ENCODE measurements at regions not wholly inside any gene's neighbourhood (a gene's known extent, or its start where the extent isn't known, plus 50 kb on each side); places are given as distances from the start of the nearest gene placed in this dataset.

DNA sequence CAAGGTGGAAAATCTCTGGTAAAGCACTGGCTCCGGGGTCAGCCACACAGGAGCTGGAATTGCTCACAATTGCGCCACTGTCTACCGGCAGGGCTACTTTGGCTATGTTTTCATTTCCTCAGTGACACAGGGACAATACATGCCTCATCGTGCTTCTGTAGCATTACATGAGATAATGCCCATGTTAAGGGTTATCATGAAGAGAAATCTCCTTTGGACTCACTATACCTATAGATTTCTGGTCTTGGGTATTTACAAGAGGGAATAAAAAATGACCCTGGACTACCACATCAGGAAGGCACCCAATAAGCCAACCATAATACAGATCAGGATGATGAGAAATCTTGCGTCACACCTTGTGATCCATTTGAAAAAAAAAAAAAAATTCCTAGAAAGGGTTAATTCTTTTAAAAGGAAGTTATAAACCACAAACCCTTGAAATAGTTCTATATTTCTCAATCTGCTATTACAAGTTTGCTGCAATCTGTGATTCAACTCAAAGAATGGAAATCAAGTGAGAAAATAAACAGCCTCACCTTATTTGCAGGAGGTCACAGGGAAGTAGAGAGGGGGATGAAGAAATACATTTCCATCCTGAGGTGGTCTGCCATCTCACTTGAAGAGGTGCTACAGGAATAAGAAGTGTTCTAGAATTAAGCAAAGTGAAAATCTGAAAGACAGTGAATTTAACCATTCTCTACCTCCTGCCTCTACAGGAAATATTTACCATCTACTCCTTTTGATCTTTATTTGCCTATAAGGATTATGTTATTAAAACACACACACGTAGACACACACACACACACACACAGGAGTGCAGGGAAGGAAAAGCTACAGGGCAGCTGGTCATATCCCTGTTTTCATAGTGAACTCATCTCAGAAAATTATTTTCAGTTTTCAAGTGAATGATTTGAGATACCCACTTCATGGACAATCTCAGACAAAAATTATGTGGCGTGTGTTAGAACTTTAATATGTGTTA, 231.3 kb upstream of the CELF2 start:
- DNase-seq: peak; percentile 39 to 83 (median 81)

DNA sequence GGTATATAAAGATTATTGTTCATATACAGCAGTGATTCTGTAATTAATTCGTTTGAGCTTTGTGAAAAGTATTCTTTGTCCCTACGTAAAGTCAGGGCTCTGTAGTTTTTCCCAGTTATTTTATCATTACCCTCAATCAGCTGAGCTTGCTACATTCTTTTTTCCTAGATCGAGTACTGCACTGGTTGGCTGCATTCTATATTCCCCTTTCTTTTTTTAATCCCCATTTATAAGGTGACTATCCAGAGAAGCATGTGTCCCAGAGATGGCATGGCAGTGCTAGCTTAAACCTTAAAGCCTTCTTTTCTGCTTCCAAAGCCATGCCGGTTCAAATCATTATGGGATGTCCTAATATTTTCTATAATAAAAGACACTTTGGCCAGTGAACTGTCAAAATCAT, 230.1 kb upstream of the CELF2 start:
- DNase-seq: no peak

DNA sequence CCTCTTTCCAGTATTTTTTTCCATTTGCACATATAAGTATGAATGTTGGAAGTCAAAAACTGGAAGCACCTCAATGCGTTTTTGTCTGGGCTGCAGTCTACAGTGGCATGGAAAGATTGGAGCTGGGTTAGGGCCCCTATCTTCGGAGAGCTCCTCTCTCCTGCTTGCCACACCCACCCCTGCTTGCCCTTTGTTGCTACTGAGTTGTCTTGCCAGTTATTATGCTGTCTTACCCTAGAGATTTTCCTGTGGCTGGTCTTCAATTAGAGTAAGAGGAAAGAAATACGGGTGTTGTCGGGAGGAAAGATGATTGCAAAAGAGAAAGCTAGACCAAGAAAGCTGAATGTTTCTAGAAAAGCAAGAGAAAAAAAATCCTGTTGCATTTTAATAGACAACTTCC, 228.9 kb upstream of the CELF2 start:
- DNase-seq: no peak

DNA sequence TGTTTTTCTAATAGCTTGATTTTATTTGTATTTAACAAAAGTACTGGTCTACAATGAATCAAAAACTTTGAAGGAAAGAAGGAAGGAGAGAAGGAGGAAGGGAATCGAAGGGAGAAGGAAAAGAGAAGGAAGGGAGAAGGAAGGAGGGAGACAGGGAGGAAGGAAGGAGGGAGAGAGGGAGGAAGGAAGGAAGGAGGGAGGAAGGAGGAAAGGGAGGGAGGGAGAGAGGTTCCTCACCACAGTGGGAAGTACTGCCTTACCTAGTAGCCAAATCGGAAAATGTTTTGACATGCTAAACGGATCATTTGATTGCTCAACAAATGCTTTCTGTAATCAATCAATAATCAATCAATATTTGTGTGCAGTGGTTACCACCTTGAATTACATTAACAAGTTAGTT, 225.8 kb upstream of the CELF2 start:
- DNase-seq: no peak

DNA sequence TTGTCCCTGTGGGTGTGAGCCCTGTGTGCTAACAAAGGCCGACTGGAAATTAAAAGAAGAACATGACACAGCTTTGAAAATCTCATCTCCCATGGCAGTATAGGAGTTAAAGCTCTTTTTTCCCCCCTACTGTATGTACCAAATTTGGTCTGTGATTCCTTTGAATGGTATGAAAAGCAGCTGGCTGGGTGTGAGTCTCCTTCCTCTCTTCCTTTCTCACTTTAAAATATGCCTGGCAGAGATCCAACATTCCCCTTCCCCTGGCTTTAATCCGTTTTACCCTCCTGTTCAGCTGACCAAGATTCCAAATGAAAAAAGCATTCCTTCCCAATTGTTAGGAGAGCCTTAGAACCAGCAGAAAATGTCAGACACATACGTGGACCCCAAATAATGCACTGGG, 225.0 kb upstream of the CELF2 start:
- no peak for DNase-seq

DNA sequence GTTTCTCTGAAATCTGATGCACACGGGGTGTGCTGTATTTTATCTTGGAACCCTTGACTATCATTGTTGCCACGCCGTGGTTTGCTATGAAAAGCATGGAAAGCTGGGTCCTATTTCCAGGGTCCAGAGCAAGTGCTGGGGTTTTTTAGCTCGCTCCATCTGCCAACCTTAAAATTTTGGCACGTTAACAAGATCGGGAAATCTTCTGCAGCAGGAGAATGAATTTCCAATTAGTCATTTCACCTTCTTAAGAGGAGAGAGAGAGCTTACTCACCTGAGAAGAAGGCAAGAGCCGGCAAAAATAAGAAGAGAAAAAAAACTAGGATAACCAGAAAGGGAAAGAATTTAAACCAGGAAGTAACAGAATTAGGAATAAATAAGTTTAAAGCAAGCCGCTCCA, 223.6 kb upstream of the CELF2 start:
- no peak for DNase-seq

DNA sequence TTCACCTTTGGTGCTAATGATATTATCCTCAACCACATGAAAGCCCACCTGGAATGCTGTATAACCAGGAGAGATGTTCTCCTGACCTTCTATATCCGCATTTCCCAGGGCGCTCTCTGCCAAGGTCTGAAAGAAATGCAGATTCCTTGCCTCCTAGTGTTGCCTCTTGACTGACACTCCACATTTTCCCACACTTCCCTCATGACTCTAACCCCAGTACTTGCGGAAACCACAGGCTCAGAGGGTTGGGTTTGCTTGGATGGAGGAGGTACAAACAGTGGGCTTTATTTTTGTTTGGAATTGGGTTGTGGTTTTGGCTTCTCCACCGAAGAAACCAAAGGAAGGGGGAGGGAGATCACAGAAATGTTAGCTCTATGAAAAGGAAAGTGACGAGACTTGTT, 222.9 kb upstream of the CELF2 start:
- DNase-seq: no peak

DNA sequence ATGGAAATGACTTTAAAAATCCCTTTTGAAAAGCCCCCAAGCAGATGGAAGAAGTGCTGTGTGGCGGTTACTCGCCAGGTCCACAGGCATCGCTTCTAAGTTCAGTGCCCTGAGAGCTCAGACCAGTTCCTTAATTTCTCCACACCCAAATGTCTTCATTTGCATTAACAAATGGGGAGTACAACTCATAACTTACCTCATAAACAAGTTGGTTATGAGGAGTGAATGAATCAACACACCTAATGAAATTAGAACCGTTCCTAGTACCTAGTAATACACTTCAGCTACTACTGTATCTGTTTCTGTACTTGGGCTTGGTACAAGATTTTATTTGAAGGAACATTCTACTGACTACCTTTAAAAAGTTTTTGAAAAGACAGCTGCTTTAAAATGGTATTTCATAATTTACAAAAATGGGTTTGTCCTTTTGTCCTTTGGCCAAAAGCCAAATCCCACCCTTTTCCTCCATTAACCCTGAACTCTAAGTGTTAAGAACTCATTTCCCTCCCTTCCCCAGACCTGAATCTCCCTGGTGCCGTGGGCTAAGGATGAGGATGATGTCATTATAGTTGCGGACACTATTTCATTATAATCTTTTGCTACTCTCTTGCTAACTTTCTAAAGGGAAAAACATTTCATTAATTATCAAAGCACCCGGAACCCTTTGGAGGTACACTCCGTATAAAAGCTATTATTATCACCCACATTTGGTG, 221.5 kb upstream of the CELF2 start:
- DNase-seq: no peak

DNA sequence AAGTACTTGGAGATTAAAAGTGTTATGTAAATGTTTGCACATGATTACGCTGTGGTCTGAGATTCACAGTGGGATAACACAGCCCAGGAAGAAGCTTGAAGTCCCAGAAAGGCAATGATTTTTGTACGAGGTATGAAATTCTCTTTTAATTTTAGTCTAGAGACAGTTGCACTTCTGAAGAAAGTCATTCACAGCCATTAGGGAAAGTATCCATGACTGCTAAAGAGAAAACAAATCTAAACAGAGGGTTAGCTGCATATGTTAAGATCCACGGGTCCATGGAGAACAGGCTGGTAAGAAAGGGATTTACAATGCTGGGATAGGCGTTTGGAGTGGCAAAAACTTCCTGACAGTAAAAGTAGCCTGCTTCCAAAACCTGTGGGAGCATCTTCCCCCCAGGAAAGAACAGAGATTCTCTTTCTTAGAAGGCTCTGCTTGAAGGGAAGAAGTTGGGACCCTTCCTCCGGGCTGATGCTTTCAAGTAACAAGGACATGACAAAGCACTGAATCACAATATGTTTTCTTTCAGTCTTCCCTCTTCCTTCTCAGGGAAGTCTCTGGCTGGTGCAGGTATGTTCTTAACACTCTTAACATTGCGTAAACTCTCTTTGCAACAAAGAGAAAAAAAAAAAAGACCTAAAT, 220.8 kb upstream of the CELF2 start:
- no peak for DNase-seq

DNA sequence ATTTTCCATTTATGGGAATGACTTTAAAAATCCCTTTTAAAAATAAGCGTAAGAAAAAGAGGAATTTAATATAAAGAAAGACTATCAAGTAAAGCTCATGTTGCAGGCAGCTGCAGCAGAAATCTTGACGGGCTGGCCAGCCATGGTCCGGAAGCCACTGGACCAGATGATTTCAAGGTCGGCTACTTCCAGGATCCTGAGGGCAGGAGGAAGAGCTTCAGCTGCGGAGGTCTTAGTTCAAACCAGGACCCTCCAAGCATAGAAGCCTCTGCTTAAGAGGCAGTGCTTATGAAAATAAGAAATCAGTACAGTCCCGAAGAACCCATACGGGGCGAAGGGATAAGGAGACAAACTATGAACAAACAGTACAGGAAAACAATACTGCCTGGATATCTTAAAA, 220.2 kb upstream of the CELF2 start:
- DNase-seq: no peak

DNA sequence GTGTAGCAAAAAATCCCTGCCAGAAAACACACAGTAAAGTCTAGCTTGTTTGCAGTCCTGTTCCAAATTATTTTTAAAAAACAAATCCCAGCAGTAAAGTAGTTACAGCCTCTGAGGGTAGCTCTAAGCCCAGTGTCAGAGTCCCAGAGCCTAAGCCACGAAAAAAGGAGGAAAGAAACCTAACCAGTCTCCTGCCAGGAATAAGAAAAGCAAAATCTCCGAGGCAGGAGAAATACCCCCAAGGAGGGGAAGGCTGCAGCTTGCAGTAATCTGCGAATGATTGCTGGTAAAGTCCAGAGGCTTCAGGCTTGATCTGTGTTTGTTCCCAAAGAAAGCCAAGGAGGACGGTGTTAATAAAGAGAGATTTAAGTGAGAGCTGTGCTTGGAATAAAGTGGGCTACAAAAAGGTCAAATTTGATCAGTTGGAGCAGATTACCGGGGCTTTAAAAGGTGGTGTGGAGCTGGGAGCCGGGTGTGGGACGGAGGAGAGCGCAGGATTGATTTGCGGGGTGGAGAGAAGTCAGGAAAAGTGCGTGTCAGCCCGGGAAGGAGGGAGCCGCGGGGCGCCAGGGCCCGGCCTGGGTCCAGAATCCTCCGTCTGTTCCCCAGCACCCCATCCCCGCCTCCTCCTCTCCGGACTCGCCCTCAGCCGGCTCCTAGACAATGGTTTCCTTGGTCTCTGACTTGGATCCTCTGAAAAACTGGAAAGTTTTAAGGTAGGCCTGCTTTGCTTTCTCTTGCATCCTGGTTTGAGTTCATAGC, 219.4 kb upstream of the CELF2 start:
- no peak for DNase-seq

DNA sequence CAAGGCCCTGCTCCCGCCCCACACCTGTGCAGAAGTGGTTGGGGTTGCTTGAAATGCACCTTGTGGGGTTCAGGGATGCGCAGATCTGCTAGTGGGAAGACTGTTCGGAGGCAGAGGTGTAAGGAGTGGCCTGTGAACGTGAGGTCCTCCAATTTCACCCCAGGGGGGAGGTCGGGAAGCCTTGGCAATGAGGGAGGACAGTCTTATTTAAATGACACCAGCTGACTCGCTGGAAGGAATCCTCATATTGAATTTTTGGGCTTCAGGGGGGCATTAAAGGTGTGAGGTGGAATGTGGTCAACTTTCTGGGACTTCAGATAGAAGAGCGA, 218.8 kb upstream of the CELF2 start:
- no peak for DNase-seq

DNA sequence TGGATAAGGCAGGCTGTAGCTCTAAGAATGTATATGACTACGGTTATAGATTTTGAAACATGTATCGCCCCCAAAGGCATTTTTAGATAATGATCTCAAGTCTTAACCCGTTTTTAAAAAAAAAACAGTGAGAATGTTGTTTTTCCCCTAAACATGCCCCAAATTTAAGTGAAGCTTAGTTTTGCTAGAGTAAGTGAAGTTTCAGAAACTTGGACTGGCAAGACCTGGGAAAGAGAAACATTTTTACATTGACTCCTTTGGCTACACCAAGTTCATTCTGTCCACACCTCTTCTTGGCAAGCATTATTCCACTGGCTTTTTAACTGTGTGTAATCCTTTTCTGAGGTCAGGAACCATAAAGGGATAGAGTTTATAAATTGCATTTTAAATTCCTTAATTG, 216.7 kb upstream of the CELF2 start:
- DNase-seq: no peak

DNA sequence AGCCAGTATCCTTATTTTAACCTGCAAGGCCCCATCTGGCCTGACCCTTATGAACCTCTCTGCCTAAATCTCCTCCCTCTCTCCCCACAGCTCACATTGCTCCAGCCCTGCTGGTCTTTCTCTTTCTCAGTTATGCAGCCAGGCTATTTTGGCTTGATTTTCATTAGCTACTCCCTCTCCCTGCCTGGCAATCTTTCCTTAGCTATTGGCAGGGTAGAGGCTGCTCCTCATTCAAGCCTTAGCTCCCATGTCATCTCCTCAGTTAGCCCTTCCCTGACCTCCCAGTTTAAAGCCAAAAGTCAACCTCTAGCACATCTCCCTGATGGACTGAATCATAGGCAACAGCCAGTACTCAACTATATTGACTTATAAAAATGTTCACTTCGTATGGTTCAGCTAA, 214.4 kb upstream of the CELF2 start:
- no peak for DNase-seq

DNA sequence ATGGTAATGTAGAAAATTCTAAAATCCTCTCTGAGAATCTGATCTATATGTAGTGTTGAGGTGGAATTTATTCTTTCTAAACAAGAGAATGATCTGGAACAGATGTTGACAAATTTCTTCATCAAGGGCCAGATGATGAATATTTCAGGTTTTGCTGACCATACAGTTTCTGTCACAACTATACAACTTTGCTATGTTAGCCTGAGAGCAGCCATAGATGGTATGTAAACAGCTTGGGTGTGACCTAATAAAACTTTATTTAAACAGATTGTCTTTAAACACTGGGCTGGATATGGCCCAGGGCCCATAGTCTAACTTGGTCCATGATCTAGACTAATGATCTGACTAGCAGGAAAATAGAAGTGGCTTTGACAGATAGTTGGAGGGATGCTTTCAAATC, 213.6 kb upstream of the CELF2 start:
- no peak for DNase-seq

DNA sequence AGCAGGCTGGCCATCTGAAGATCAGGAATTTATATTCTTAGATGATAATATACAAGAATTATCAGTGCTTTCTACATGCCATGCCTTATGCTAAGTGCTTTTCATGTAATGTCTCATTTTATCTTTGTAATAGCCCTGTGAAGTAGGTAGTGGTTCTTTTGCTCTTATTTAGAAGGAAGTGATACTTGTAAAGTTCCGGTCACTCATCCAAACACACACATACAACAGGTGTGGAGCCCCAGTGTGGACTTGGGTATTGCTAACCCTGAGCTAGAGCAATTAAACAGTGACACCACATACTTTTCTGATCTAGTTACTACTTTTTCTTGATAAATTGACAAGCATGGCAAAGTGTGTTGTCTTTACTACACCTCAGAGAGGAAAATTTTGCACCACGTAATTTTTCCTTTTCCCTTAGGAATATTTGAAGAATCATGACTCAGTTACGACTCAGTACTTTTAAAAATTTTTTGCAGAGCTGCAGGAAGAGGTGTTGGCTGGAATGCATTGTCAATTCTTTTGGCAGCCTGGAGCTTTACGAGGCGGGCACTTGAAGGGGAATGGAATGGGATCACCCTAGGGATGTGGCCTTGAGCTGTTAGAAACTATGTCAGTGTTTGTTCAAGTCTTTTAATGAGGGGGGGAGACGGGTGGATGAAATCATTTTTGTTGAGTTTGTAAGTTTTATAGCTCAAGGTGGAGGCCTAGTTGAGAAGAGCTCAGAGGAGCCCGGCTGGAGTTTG, 212.5 kb upstream of the CELF2 start:
- no peak for DNase-seq

DNA sequence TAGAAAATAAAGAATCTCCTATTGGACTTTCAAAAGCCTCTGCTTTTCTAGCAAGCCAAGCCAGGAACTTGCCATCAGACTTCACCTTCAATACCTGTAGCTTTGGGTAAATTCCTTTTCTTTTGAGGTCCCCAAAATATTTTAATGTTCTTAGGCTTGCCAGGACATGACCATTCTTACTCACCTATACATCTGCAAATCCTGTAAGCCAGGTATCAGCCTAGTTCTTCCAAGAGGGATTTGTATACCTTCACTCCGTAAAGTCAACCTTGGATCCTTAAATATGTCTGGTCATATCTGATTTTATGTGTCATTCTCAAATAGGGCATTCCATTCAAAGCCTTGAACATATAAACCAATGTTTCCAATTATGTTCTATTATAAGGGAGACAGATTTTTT, 210.6 kb upstream of the CELF2 start:
- no peak for DNase-seq

DNA sequence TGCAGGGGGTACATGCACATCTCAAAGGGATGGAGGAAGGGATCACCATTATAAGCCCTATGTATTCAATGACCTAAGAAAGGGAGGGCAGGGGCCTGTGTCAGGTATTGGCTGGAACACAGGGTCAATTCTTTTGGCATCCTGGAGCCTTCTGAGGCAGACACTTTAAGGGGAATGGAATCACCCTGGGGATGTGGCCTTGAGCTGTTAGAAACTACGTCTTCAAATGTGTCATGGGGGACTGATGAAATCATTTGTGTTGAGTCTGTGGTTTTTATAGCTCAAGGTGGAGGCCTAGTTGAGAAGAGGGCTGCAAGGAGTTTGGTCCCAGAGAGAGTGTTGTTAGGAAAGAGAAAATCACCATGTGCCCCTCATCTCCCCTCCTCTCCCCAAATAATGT, 206.1 kb upstream of the CELF2 start:
- DNase-seq: no peak

DNA sequence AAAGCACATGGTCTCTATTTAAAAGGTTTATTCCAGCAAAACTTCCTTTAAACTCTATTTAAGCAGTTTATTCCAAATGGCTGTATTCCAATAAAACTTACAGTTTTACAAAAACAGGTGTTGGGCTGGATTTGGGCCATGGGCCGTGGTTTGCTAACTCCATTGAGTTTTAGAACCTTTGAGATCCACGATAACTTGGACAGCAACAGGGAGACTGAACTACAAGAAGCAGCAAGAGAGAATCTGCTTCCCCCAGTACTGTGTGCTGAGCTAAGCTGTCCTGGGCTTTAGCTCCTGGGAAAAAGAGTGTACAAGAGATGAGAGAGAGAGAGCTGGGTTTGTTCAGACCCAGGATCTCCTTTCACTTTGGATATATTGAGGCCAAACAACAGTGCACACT, 204.0 kb upstream of the CELF2 start:
- DNase-seq: no peak

DNA sequence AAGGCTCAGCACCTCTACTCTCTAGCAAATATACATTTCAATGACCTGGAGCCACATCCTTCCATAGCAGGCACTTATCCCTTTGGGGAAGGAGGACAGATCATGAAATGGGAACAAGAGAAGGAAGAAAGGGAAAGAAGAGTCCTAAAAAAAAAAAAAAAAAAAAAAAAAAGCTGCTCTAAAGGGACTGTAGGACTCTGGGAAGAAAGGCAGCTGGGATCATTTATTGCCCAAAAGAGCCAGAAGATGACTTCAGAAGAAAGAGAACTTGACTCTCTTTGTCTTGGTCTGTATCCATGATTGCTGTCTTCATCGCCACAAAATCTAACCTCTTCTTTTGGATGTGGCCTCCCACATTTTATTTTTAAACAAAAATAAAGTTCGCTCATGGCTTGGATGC, 203.6 kb upstream of the CELF2 start:
- DNase-seq: no peak

DNA sequence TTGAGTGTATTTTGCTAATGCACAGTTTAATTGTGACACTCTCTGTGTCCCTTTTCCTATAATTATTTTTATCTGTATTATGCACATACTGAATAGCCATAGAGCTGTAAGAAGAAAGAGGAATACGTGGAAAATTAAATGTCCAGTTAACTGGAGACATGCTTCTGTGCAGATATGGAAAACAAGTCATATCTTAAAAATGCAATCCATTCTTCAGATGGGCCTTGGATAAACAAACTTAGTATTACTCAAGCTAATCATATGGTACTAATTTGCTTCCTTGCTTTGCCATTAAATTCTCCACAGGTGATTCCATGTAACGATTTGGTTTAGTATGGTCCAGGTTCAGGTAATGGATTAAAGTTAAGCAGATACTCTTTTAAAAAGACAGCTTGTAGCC, 201.2 kb upstream of the CELF2 start:
- no peak for DNase-seq

DNA sequence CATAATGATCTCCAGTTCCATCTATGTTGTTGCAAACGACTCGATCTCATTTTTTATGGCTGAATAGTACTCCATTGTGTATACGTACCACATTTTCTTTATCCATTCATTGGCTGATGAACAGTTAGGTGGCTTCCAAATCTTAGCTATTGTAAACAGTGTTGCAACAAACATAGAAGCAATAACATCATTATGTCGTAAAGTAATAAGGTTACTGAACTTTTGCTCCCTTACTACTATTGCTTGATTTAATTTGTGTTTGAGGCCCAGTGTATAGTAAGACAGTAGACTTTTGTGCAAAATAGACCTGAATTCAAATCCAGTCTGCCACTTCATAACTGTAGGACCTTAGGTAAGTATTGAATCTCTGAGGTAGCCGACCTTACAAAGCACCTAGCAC, 200.1 kb upstream of the CELF2 start:
- DNase-seq: no peak

DNA sequence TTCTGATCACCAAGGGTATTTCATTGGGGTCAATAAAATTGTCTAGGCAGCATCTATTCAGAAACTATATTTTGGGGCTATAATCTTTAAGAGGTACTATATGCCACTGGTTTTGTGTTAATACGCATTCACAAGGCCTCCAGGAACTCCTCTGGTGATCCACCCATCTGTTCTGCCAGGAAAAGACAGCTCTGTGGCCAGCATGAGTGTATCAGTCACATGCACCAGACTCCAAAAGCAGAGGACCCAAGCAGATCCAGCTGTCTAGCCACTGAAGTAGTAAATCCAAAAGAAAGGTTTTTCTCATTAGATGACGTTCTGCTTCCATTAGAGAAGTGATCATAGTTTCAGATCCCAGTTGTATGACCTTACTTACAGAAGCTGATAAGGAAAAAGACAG, 199.6 kb upstream of the CELF2 start:
- DNase-seq: no peak
